CD4-positive, alpha-beta T cell treated with Interleukin-6 at 100 ng/mL for 8 hours (primary cell): ENCODE measurements at regions not wholly inside any gene's neighbourhood (a gene's known extent, or its start where the extent isn't known, plus 50 kb on each side); places are given as distances from the start of the nearest gene placed in this dataset.

Source experiments
- DNase-seq: peaks from one replicate; pipeline ENCODE4 v3.0.0-alpha.2; 2020; ENCODE audit warnings: mixed read lengths, low spot score

- DNase-seq = no peak
Measured at GRCh38 chr11:43626798-43627197, 53.7 kb upstream of the HSD17B12 start.
